ENCODE measurements at regions not wholly inside any gene's neighbourhood (a gene's known extent, or its start where the extent isn't known, plus 50 kb on each side); places are given as distances from the start of the nearest gene placed in this dataset.

- TF ChIP-seq CTCF (IDR thresholded peaks at IDR 0.05; ENCODE audit: poor library complexity) (no peak), EZH2 (IDR thresholded peaks at IDR 0.05; ENCODE audit: borderline replicate concordance) (no peak)
Observed at GRCh38 chr1:193489191-193489590, 302.8 kb upstream of the B3GALT2 start.
